CD4-positive, alpha-beta T cell treated with Interleukin-2 at 100 ng/mL for 4 hours (primary cell): ENCODE measurements at regions not wholly inside any gene's neighbourhood (a gene's known extent, or its start where the extent isn't known, plus 50 kb on each side); places are given as distances from the start of the nearest gene placed in this dataset.

ENCODE experiments used
- DNase-seq: peaks from one replicate; pipeline ENCODE4 v3.0.0-alpha.2; 2020; ENCODE audit warnings: low spot score

- no peak for DNase-seq
Measured at GRCh38 chr17:31704483-31704882, 154.6 kb downstream of the COPRS start.

- no peak for DNase-seq
Measured at GRCh38 chr17:31702041-31702440, 157.0 kb downstream of the COPRS start.

- DNase-seq, result no peak
Measured at GRCh38 chr17:31700973-31701372, 158.1 kb downstream of the COPRS start.

- no peak for DNase-seq
Measured at GRCh38 chr17:31699886-31700285, 159.2 kb downstream of the COPRS start.

- DNase-seq, result no peak
Measured at GRCh38 chr17:31699281-31699680, 159.8 kb downstream of the COPRS start.

GRCh38 chr17:31698751-31699150 lies 160.3 kb downstream of the COPRS start:
- no peak for DNase-seq

GRCh38 chr17:31697838-31698237 lies 161.2 kb downstream of the COPRS start:
- DNase-seq, result no peak

- DNase-seq, result no peak
Measured at GRCh38 chr17:31696703-31697325, 162.2 kb downstream of the COPRS start.

GRCh38 chr17:31696184-31696602 lies 162.9 kb downstream of the COPRS start:
- DNase-seq, result no peak

GRCh38 chr17:31695456-31696090 lies 163.5 kb downstream of the COPRS start:
- no peak for DNase-seq

- no peak for DNase-seq
Measured at GRCh38 chr17:31693433-31694220, 165.4 kb downstream of the COPRS start.

- DNase-seq, result no peak
Measured at GRCh38 chr17:31692632-31693031, 166.4 kb downstream of the COPRS start.

- no peak for DNase-seq
Measured at GRCh38 chr17:31692027-31692426, 167.0 kb downstream of the COPRS start.

- DNase-seq, result no peak
Measured at GRCh38 chr17:31691251-31691905, 167.7 kb downstream of the COPRS start.

GRCh38 chr17:31690151-31690551 lies 168.9 kb downstream of the COPRS start:
- no peak for DNase-seq

- DNase-seq, result no peak
Measured at GRCh38 chr17:31688701-31689100, 170.3 kb downstream of the COPRS start.

GRCh38 chr17:31687505-31688126 lies 171.4 kb downstream of the COPRS start:
- no peak for DNase-seq

- no peak for DNase-seq
Measured at GRCh38 chr17:31686495-31686894, 172.5 kb downstream of the COPRS start.

- DNase-seq, result no peak
Measured at GRCh38 chr17:31684901-31685300, 174.1 kb downstream of the COPRS start.

GRCh38 chr17:31680126-31680525 lies 178.9 kb downstream of the COPRS start:
- DNase-seq, result peak; percentile 3

GRCh38 chr17:31679667-31680066 lies 179.4 kb downstream of the COPRS start:
- no peak for DNase-seq

- DNase-seq, result no peak
Measured at GRCh38 chr17:31678431-31678830, 180.6 kb downstream of the COPRS start.
